Liver (tissue), 8 donors: ENCODE measurements at regions not wholly inside any gene's neighbourhood (a gene's known extent, or its start where the extent isn't known, plus 50 kb on each side); places are given as distances from the start of the nearest gene placed in this dataset.

Experiments
- DNase-seq: peaks from one replicate; pipeline ENCODE4 v3.0.0-alpha.2; 2017; ENCODE audit warnings: low spot score
- H3K27ac ChIP-seq, 2 donors: one replicate each; pipeline ENCODE4 v1.7.0; 2013; ENCODE audit warnings: inconsistent platforms in 2 of 2, low read length in 2 of 2, control low read depth in 1 of 2, low read depth in 1 of 2, mild to moderate bottlenecking in 1 of 2
- H3K27me3 ChIP-seq, 4 donors: one replicate each; pipeline versions ENCODE4 v1.6.1 to v1.7.0; 2013; ENCODE audit warnings: low read length in 3 of 4, inconsistent platforms in 1 of 4, mild to moderate bottlenecking in 1 of 4, moderate library complexity in 1 of 4; ENCODE audit not compliant: control insufficient read depth in 4 of 4, insufficient read depth in 4 of 4
- H3K36me3 ChIP-seq, 4 donors: one replicate each; pipeline versions ENCODE4 v1.6.1 to v1.7.0; 2013; ENCODE audit warnings: low read length in 3 of 4, mild to moderate bottlenecking in 3 of 4, low read depth in 1 of 4, moderate library complexity in 1 of 4; ENCODE audit not compliant: control insufficient read depth in 4 of 4, insufficient read depth in 3 of 4
- H3K4me1 ChIP-seq, 4 donors: one replicate each; pipeline versions ENCODE4 v1.6.1 to v1.7.0; 2013; ENCODE audit warnings: low read length in 3 of 4, mild to moderate bottlenecking in 3 of 4, moderate library complexity in 1 of 4; ENCODE audit not compliant: control insufficient read depth in 4 of 4, insufficient read depth in 4 of 4
- H3K4me3 ChIP-seq, 3 donors: one replicate each; pipeline versions ENCODE4 v1.6.1 to v1.7.0; 2013; ENCODE audit warnings: low read length in 3 of 3, control low read depth in 1 of 3, low read depth in 1 of 3, mild to moderate bottlenecking in 1 of 3
- H3K9ac ChIP-seq, 2 donors: one replicate each; pipeline ENCODE4 v1.7.0; 2013; ENCODE audit warnings: low read length in 2 of 2, mild to moderate bottlenecking in 2 of 2, moderate library complexity in 2 of 2, control low read depth in 1 of 2, low read depth in 1 of 2
- H3K9me3 ChIP-seq, 4 donors: one replicate each; pipeline versions ENCODE4 v1.6.1 to v1.7.0; 2013; ENCODE audit warnings: low read length in 3 of 4; ENCODE audit not compliant: control insufficient read depth in 4 of 4
- ATF3 ChIP-seq: IDR thresholded peaks from 2 replicates; pipeline ENCODE4 v1.6.1; 2016; ENCODE audit warnings: antibody characterized with exemption
- EGR1 ChIP-seq, 2 donors: IDR thresholded peaks; 2 replicates each; pipeline ENCODE4 v1.6.1; 2016 to 2018; ENCODE audit warnings: antibody characterized with exemption in 2 of 2, low read depth in 2 of 2
- FOXA1 ChIP-seq: IDR thresholded peaks from 2 replicates; pipeline ENCODE4 v1.6.1; 2016; ENCODE audit warnings: antibody characterized with exemption
- FOXA2 ChIP-seq: IDR thresholded peaks from 2 replicates; pipeline ENCODE4 v1.6.1; 2016; ENCODE audit warnings: antibody characterized with exemption
- HNF4A ChIP-seq, 2 donors: conservative IDR thresholded peaks; 2 replicates each; pipeline ENCODE4 v1.6.1; 2016; ENCODE audit warnings: antibody characterized with exemption in 2 of 2, mild to moderate bottlenecking in 2 of 2
- JUND ChIP-seq, 2 donors: IDR thresholded peaks; 2 replicates each; pipeline ENCODE4 v1.6.1; 2016; ENCODE audit warnings: antibody characterized with exemption in 2 of 2
- MAX ChIP-seq: IDR thresholded peaks from 2 replicates; pipeline ENCODE4 v1.6.1; 2016; ENCODE audit warnings: antibody characterized with exemption
- NR2F2 ChIP-seq: IDR thresholded peaks from 2 replicates; pipeline ENCODE4 v1.6.1; 2016; ENCODE audit warnings: antibody characterized with exemption
- RAD21 ChIP-seq, 2 donors: IDR thresholded peaks; 2 replicates each; pipeline ENCODE4 v1.6.1; 2016; ENCODE audit warnings: antibody characterized with exemption in 2 of 2, mild to moderate bottlenecking in 2 of 2
- RXRA ChIP-seq, 2 donors: IDR thresholded peaks; 2 replicates each; pipeline ENCODE4 v1.6.1; 2017 to 2018; ENCODE audit warnings: antibody characterized with exemption in 2 of 2, mild to moderate bottlenecking in 1 of 2
- TAF1 ChIP-seq: conservative IDR thresholded peaks from 2 replicates; pipeline ENCODE4 v1.6.1; 2016; ENCODE audit warnings: antibody characterized with exemption, mild to moderate bottlenecking
- YY1 ChIP-seq: IDR thresholded peaks from 2 replicates; pipeline ENCODE4 v1.6.1; 2016; ENCODE audit warnings: antibody characterized with exemption, mild to moderate bottlenecking
- WGBS: extraction: QIAGEN DNeasy Blood & Tissue Kit; methylation state at CpG from one replicate; pipeline ENCODE4 v1.1.7; 2013; 5-methylcytosine and 5-hydroxymethylcytosine counted together
- TF ChIP-seq, protein P1 (sequence below): IDR thresholded peaks from 2 replicates; pipeline ENCODE4 v1.6.1; 2016; ENCODE audit warnings: antibody characterized with exemption
- TF ChIP-seq, protein P2 (sequence below): IDR thresholded peaks from 2 replicates; pipeline ENCODE4 v1.6.1; 2016; ENCODE audit warnings: antibody characterized with exemption, mild to moderate bottlenecking
- TF ChIP-seq, protein P3 (sequence below): fragments of 150-350 bp; IDR thresholded peaks from 2 replicates; pipeline ENCODE4 v1.5.1; 2017; ENCODE audit warnings: improper control_type of control experiment, low read depth, low read length; ENCODE audit not compliant: missing input control
- donor health status: healthy.
- donor health status: healthy.
- donor health status: healthy.
- donor health status: healthy.
- donor health status: healthy.

DNA sequence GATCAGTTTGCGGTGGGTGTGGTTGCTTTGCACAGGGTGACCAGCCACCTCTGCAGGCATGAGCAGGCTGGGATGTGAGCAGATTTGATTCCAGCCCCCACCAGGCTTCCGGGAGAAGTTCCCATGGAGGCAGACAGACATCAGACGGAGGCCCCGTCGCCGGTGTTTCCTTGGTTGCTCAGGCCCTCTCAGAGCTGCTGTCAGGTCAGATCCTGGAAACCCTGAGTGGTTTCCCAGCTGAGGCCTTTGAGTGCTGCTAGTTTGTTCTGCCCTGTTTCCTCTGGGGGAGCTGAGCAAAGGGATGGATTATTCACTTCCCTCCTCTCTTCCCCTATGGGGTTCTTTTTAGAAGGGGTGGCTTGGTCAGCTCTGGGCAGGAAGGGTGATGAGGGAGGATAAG, 62.2 kb downstream of the FAM241B start:
- Histone ChIP-seq H3K27me3 (no peaks in the 10 kb centered on the region), H3K4me3 (no peak overlapping the region), H3K4me1 (peaks cover 0 to 8% (median 2%) of the 10 kb centered on the region in 4 donors), H3K9ac (no peak overlapping the region), H3K27ac (no peak overlapping the region), H3K36me3 (no peaks in the 10 kb centered on the region), H3K9me3 (no peaks in the 10 kb centered on the region)
- WGBS: 87% methylated on average over 6 of the region's 6 CpGs
- no peak for DNase-seq
- TF ChIP-seq RXRA (IDR thresholded peaks at IDR 0.05) (no peak), HNF4A (conservative IDR thresholded peaks at IDR 0.05) (no peak), EGR1 (IDR thresholded peaks at IDR 0.05; ENCODE audit: low read depth in 2 of 2) (no peak), NR2F2 (no peak), ATF3 (no peak), FOXA1 (no peak), MAX (no peak), YY1 (no peak)
- TF ChIP-seq, protein P1, sequence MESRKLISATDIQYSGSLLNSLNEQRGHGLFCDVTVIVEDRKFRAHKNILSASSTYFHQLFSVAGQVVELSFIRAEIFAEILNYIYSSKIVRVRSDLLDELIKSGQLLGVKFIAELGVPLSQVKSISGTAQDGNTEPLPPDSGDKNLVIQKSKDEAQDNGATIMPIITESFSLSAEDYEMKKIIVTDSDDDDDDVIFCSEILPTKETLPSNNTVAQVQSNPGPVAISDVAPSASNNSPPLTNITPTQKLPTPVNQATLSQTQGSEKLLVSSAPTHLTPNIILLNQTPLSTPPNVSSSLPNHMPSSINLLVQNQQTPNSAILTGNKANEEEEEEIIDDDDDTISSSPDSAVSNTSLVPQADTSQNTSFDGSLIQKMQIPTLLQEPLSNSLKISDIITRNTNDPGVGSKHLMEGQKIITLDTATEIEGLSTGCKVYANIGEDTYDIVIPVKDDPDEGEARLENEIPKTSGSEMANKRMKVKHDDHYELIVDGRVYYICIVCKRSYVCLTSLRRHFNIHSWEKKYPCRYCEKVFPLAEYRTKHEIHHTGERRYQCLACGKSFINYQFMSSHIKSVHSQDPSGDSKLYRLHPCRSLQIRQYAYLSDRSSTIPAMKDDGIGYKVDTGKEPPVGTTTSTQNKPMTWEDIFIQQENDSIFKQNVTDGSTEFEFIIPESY: no peak
- TF ChIP-seq, protein P2, sequence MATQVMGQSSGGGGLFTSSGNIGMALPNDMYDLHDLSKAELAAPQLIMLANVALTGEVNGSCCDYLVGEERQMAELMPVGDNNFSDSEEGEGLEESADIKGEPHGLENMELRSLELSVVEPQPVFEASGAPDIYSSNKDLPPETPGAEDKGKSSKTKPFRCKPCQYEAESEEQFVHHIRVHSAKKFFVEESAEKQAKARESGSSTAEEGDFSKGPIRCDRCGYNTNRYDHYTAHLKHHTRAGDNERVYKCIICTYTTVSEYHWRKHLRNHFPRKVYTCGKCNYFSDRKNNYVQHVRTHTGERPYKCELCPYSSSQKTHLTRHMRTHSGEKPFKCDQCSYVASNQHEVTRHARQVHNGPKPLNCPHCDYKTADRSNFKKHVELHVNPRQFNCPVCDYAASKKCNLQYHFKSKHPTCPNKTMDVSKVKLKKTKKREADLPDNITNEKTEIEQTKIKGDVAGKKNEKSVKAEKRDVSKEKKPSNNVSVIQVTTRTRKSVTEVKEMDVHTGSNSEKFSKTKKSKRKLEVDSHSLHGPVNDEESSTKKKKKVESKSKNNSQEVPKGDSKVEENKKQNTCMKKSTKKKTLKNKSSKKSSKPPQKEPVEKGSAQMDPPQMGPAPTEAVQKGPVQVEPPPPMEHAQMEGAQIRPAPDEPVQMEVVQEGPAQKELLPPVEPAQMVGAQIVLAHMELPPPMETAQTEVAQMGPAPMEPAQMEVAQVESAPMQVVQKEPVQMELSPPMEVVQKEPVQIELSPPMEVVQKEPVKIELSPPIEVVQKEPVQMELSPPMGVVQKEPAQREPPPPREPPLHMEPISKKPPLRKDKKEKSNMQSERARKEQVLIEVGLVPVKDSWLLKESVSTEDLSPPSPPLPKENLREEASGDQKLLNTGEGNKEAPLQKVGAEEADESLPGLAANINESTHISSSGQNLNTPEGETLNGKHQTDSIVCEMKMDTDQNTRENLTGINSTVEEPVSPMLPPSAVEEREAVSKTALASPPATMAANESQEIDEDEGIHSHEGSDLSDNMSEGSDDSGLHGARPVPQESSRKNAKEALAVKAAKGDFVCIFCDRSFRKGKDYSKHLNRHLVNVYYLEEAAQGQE: no peak
- TF ChIP-seq, protein P3, sequence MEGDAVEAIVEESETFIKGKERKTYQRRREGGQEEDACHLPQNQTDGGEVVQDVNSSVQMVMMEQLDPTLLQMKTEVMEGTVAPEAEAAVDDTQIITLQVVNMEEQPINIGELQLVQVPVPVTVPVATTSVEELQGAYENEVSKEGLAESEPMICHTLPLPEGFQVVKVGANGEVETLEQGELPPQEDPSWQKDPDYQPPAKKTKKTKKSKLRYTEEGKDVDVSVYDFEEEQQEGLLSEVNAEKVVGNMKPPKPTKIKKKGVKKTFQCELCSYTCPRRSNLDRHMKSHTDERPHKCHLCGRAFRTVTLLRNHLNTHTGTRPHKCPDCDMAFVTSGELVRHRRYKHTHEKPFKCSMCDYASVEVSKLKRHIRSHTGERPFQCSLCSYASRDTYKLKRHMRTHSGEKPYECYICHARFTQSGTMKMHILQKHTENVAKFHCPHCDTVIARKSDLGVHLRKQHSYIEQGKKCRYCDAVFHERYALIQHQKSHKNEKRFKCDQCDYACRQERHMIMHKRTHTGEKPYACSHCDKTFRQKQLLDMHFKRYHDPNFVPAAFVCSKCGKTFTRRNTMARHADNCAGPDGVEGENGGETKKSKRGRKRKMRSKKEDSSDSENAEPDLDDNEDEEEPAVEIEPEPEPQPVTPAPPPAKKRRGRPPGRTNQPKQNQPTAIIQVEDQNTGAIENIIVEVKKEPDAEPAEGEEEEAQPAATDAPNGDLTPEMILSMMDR: no peak

- 96% methylated on average over 6 of the region's 6 CpGs for WGBS
- H3K4me3 ChIP-seq: no peak overlapping the region
- TF ChIP-seq TAF1 (no peak), RAD21 (IDR thresholded peaks at IDR 0.05) (no peak), NR2F2 (no peak), JUND (IDR thresholded peaks at IDR 0.05) (no peak), FOXA2 (no peak)
- TF ChIP-seq, protein P1: no peak
- TF ChIP-seq, protein P3: no peak
- no peaks in the 10 kb centered on the region for H3K36me3 ChIP-seq
- H3K9me3 ChIP-seq: no peaks in the 10 kb centered on the region
- no peak for DNase-seq
- H3K27me3 ChIP-seq: no peaks in the 10 kb centered on the region
- H3K9ac ChIP-seq: no peak overlapping the region
- peaks cover 0 to 3% (median 0%) of the 10 kb centered on the region in 4 donors for H3K4me1 ChIP-seq
- H3K27ac ChIP-seq: no peak overlapping the region
Observed at GRCh38 chr10:69692891-69693290, 62.8 kb downstream of the FAM241B start.
